ENCODE measurements at regions not wholly inside any gene's neighbourhood (a gene's known extent, or its start where the extent isn't known, plus 50 kb on each side); places are given as distances from the start of the nearest gene placed in this dataset.

- DNase-seq: no peak
Observed at GRCh38 chr21:28444557-28444956, 548.1 kb downstream of the LTN1 start.

- DNase-seq: no peak
Observed at GRCh38 chr21:28444111-28444510, 548.6 kb downstream of the LTN1 start.

GRCh38 chr21:28442624-28443023, 550.1 kb downstream of the LTN1 start:
- no peak for DNase-seq

- no peak for DNase-seq
Observed at GRCh38 chr21:28442085-28442484, 550.6 kb downstream of the LTN1 start.

- no peak for DNase-seq
Observed at GRCh38 chr21:28439788-28440187, 552.9 kb downstream of the LTN1 start.

- no peak for DNase-seq
Observed at GRCh38 chr21:28439251-28439650, 553.4 kb downstream of the LTN1 start.

GRCh38 chr21:28437061-28437460, 555.6 kb downstream of the LTN1 start:
- no peak for DNase-seq

- no peak for DNase-seq
Observed at GRCh38 chr21:28436286-28436932, 556.3 kb downstream of the LTN1 start.

- no peak for DNase-seq
Observed at GRCh38 chr21:28431527-28432200, 561.0 kb downstream of the LTN1 start.

- no peak for DNase-seq
Observed at GRCh38 chr21:28431022-28431421, 561.7 kb downstream of the LTN1 start.

GRCh38 chr21:28429161-28429560, 563.5 kb downstream of the LTN1 start:
- DNase-seq: no peak

- DNase-seq: no peak
Observed at GRCh38 chr21:28427394-28428022, 565.2 kb downstream of the LTN1 start.

- DNase-seq: no peak
Observed at GRCh38 chr21:28426545-28426944, 566.1 kb downstream of the LTN1 start.

GRCh38 chr21:28423521-28424190, 569.0 kb downstream of the LTN1 start:
- no peak for DNase-seq

GRCh38 chr21:28421716-28422524, 570.8 kb downstream of the LTN1 start:
- DNase-seq: no peak

- no peak for DNase-seq
Observed at GRCh38 chr21:28419811-28420210, 572.9 kb downstream of the LTN1 start.

- DNase-seq: no peak
Observed at GRCh38 chr21:28418726-28419514, 573.8 kb downstream of the LTN1 start.

- no peak for DNase-seq
Observed at GRCh38 chr21:28410256-28410655, 582.4 kb downstream of the LTN1 start.

GRCh38 chr21:28402616-28402989, 590.1 kb downstream of the LTN1 start:
- DNase-seq: no peak

GRCh38 chr21:28397040-28397439, 595.6 kb downstream of the LTN1 start:
- DNase-seq: no peak

GRCh38 chr21:28396421-28396820, 596.3 kb downstream of the LTN1 start:
- no peak for DNase-seq

GRCh38 chr21:28393279-28393678, 599.4 kb downstream of the LTN1 start:
- DNase-seq: no peak

Measured in stimulated activated CD4-positive, alpha-beta T cell treated with anti-CD3 and anti-CD28 coated beads, Interleukin-1b, Interleukin-23, amount 100 ng/mL, for 48 hours (primary cell).